HCT116 (cell line): ENCODE measurements at regions not wholly inside any gene's neighbourhood (a gene's known extent, or its start where the extent isn't known, plus 50 kb on each side); places are given as distances from the start of the nearest gene placed in this dataset.

Experiments
- ATAC-seq: fragments of 200-7000 bp; cut with Tn5 transposase; 2 replicates; pipeline ENCODE4 v1.9.1; 2020; ENCODE audit warnings: mild to moderate bottlenecking, moderate library complexity
- BruUV-seq: library from RNA; stranded (reverse); fragments of 400-500 nt; replicated peaks from 2 replicates; lab custom pipeline; 2021; lab: Mats Ljungman, UMichigan
- CTCF ChIA-PET: fragments of 300-600 bp; sonication (Branson Sonifier 250); formaldehyde crosslinking; loops from one replicate; lab custom pipeline; 2021; ENCODE audit warnings: antibody characterized with exemption; lab: Charles Lee
- POLR2A ChIA-PET: fragments of 300-600, 350-600 bp; sonication (Branson Sonifier 250); formaldehyde crosslinking; loops from one replicate; lab custom pipeline; 2021; ENCODE audit warnings: antibody characterized with exemption; lab: Charles Lee
- RAD21 ChIA-PET, 2 experiments: fragments of 300-600 bp; sonication (Branson Sonifier 250); formaldehyde crosslinking; loops; one replicate each; lab custom pipeline; 2023; ENCODE audit warnings: low total read pairs in 2 of 2; ENCODE audit not compliant: uncharacterized antibody in 2 of 2, unreplicated experiment in 2 of 2, low non-redundant PET in 1 of 2; lab: Charles Lee
- DNase-seq: peaks from one replicate; pipeline ENCODE4 v3.0.0-alpha.2; 2010; ENCODE audit warnings: low read depth, low spot score
- H2AFZ ChIP-seq: fragments of 200-600 bp; shearing (Covaris generic), sonication (generic); 2 replicates; pipeline ENCODE4 v1.6.1; 2017; ENCODE audit warnings: low read depth, mixed run types, mixed read lengths, antibody characterized with exemption, low read length; ENCODE audit not compliant: poor library complexity, severe bottlenecking
- H3K27ac ChIP-seq: 2 replicates; pipeline ENCODE4 v1.5.1; 2012; ENCODE audit warnings: low read depth, low read length
- H3K27me3 ChIP-seq: fragments of 200-600 bp; sonication (generic); 2 replicates; pipeline ENCODE4 v1.6.1; 2016; ENCODE audit warnings: mixed run types, low read length, mixed read lengths; ENCODE audit not compliant: insufficient read depth
- H3K36me3 ChIP-seq, 2 experiments: fragments of 200-500 bp in 1 of 2; fragments of 200-600 bp in 1 of 2; sonication (Bioruptor generic) in 1 of 2; sonication (generic) in 1 of 2; 2 replicates each; pipeline versions ENCODE4 v1.5.1 to v1.6.1; 2014 to 2016; ENCODE audit warnings: low read length in 2 of 2, inconsistent platforms in 1 of 2, mixed read lengths in 1 of 2, mixed run types in 1 of 2; ENCODE audit not compliant: insufficient read depth in 2 of 2, control insufficient read depth in 1 of 2
- H3K4me1 ChIP-seq, 2 experiments: fragments of 200-600 bp in 1 of 2; sonication (generic) in 1 of 2; 2 replicates each; pipeline versions ENCODE4 v1.5.1 to v1.6.1; 2012 to 2017; ENCODE audit warnings: low read length in 2 of 2, inconsistent platforms in 1 of 2, mild to moderate bottlenecking in 1 of 2, mixed read lengths in 1 of 2, mixed run types in 1 of 2, moderate library complexity in 1 of 2; ENCODE audit not compliant: insufficient read depth in 2 of 2, control insufficient read depth in 1 of 2
- H3K4me2 ChIP-seq: fragments of 200-600 bp; sonication (generic); 2 replicates; pipeline ENCODE4 v1.6.1; 2017; ENCODE audit warnings: mixed run types, low read length, mixed read lengths
- H3K4me3 ChIP-seq, 2 experiments: fragments of 200-600 bp in 1 of 2; sonication (generic) in 1 of 2; replicated peaks in 1 of 2; 2 replicates each; pipeline ENCODE4 v1.5.1; 2011 to 2016; ENCODE audit warnings: low read length in 2 of 2, control low read depth in 1 of 2, low read depth in 1 of 2, mild to moderate bottlenecking in 1 of 2, mixed read lengths in 1 of 2, mixed run types in 1 of 2
- H3K79me2 ChIP-seq: fragments of 200-600 bp; sonication (generic); 2 replicates; pipeline ENCODE4 v1.6.1; 2017; ENCODE audit warnings: mild to moderate bottlenecking, mixed run types, low read length, moderate library complexity, mixed read lengths; ENCODE audit not compliant: insufficient read depth
- H3K9ac ChIP-seq: fragments of 200-600 bp; sonication (generic); 2 replicates; pipeline ENCODE4 v1.6.1; 2016; ENCODE audit warnings: low read length, mixed read lengths
- H3K9me2 ChIP-seq: fragments of 200-600 bp; sonication (generic), shearing (Covaris generic); 2 replicates; pipeline ENCODE4 v1.6.1; 2017; ENCODE audit warnings: mixed run types, mild to moderate bottlenecking, moderate library complexity; ENCODE audit not compliant: insufficient read depth
- H3K9me3 ChIP-seq, 2 experiments: fragments of 200-500 bp in 1 of 2; fragments of 200-600 bp in 1 of 2; sonication (Bioruptor generic) in 1 of 2; sonication (generic) in 1 of 2; 2 replicates each; pipeline ENCODE4 v1.6.1; 2014 to 2017; ENCODE audit warnings: low read length in 2 of 2, mixed read lengths in 2 of 2, inconsistent platforms in 1 of 2, low read depth in 1 of 2, mild to moderate bottlenecking in 1 of 2, mixed run types in 1 of 2, moderate library complexity in 1 of 2; ENCODE audit not compliant: control insufficient read depth in 1 of 2, insufficient read depth in 1 of 2
- H4K20me1 ChIP-seq: fragments of 200-600 bp; sonication (generic), shearing (Covaris generic); 2 replicates; pipeline ENCODE4 v1.6.1; 2017; ENCODE audit warnings: mixed run types, mild to moderate bottlenecking, moderate library complexity; ENCODE audit not compliant: insufficient read depth
- CBX3 ChIP-seq: IDR thresholded peaks from 2 replicates; pipeline ENCODE4 v1.6.1; 2012; ENCODE audit warnings: low read depth
- EGR1 ChIP-seq: IDR thresholded peaks from 2 replicates; pipeline ENCODE4 v1.6.1; 2012; ENCODE audit warnings: low read depth
- FOSL1 ChIP-seq: IDR thresholded peaks from 2 replicates; pipeline ENCODE4 v1.6.1; 2012; ENCODE audit warnings: low read depth
- MAX ChIP-seq: IDR thresholded peaks from 2 replicates; pipeline ENCODE4 v1.6.1; 2012
- POLR2AphosphoS5 ChIP-seq: IDR thresholded peaks from 2 replicates; pipeline ENCODE4 v1.6.1; 2011; ENCODE audit warnings: mild to moderate bottlenecking, low read depth, low read length, moderate library complexity
- RAD21 ChIP-seq: IDR thresholded peaks from 2 replicates; pipeline ENCODE4 v1.6.1; 2012; ENCODE audit warnings: low read depth, mild to moderate bottlenecking
- REST ChIP-seq: IDR thresholded peaks from 2 replicates; pipeline ENCODE4 v1.6.1; 2012; ENCODE audit warnings: low read depth
- SRF ChIP-seq: IDR thresholded peaks from 2 replicates; pipeline ENCODE4 v1.6.1; 2012; ENCODE audit warnings: low read depth
- YY1 ChIP-seq: IDR thresholded peaks from 2 replicates; pipeline ENCODE4 v1.6.1; 2011; ENCODE audit warnings: low read length, low read depth, moderate library complexity, mild to moderate bottlenecking; ENCODE audit not compliant: insufficient replicate concordance; ENCODE audit errors: extremely low read depth
- ZFX ChIP-seq: fragments of 450-650 bp; IDR thresholded peaks from 2 replicates; pipeline ENCODE4 v1.6.1; 2017
- intact Hi-C: fragments of 100-400 bp; cut with micrococcal nuclease; formaldehyde crosslinking; loops from 2 replicates; pipeline ENCODE4 v1.10.0; 2022

GRCh38 chr3:59261009-59261408 is 211.2 kb upstream of the CFAP20DC start:
- H3K9ac ChIP-seq = no peak overlapping the region
- intact Hi-C loops = no loop called here
- no peaks in the 10 kb centered on the region for H4K20me1 ChIP-seq
- TF ChIP-seq YY1 = no peak
- no peak for TF ChIP-seq SRF
- no peak for TF ChIP-seq ZFX
- no peak for TF ChIP-seq FOSL1
- TF ChIP-seq RAD21 = no peak
- no peak for TF ChIP-seq REST
- no peak for TF ChIP-seq MAX
- no peak for TF ChIP-seq EGR1
- no peak for TF ChIP-seq POLR2AphosphoS5
- no peak for TF ChIP-seq CBX3
- H3K79me2 ChIP-seq = no peaks in the 10 kb centered on the region
- no peaks in the 10 kb centered on the region for H3K9me2 ChIP-seq
- no peak overlapping the region for H3K4me2 ChIP-seq
- ChIA-PET POLR2A (no interaction called here), CTCF (no interaction called here), RAD21 (no interaction called here)
- H3K27ac ChIP-seq = no peak overlapping the region
- no peaks in the 10 kb centered on the region for H3K4me1 ChIP-seq
- ATAC-seq (no peak), DNase-seq (no peak)
- H3K36me3 ChIP-seq = no peaks in the 10 kb centered on the region
- H2AFZ ChIP-seq = no peak overlapping the region
- no TSS peak for BruUV-seq
- H3K9me3 ChIP-seq = no peaks in the 10 kb centered on the region
- H3K27me3 ChIP-seq = peaks cover 9% of the 10 kb centered on the region; the same call in 1 of the 2 replicates
- H3K4me3 ChIP-seq = no peak overlapping the region
